ENCODE measurements at regions not wholly inside any gene's neighbourhood (a gene's known extent, or its start where the extent isn't known, plus 50 kb on each side); places are given as distances from the start of the nearest gene placed in this dataset.

DNA sequence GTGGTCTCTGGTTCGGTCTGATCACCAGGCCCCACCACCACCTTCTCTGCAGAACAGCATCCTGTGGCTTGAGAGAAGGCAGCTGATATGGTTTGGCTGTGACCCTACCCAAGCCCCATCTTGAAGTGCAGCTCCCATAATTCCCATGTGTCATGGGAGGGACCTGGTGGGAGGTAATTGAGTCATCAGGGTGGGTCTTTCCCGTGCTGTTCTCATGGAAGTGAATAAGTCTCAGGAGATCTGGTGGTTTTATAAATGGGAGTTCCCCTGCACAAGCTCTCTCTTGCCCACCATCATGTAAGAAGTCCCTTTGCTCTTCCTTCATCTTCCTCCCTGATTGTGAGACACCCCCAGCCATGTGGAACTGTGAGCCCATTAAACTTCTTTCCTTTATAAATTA is 352.3 kb upstream of the CDH5 start:
- no peak for DNase-seq (ENCODE audit: low read depth)

GRCh38 chr16:66013486-66013885 is 353.0 kb upstream of the CDH5 start:
- DNase-seq (ENCODE audit: low read depth), result no peak

DNA sequence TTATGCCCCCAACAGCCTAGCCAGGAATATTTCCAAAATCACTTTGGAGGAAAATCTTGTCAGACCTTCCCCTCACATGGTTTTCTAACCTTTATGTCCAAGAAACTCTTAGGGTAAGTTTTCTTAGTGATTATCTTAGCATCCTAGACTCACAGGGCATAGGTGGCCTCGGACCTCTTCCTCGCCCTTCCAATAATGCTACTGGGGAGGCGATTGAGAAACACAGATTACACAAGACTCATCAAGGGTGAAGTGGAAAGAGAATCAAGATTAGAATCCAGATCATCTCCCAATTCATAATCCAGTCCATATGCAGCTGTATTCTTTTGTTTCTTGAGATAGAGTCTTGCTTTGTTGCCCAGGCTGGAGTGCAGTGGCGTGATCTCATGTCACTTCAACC is 358.4 kb upstream of the CDH5 start:
- no peak for DNase-seq (ENCODE audit: low read depth)

DNA sequence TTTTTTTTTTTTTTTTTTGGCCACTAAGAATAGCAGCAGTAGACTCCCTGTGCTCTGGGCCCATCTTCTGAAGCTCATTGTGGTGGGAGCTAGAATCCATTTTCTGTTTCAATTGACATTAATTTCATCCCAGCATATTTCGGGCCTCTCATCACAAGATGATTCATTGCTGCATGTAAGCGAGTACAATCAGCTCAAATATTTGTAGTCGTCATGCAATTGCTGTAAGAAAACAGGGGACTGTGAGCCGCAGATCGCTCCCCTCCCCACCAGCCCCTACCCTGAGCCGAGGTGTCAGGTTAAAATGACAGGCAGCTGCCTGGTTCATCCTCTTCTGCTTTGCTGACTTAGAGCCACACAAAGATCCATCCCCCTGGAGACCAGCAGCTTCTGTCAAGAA is 358.8 kb upstream of the CDH5 start:
- no peak for DNase-seq (ENCODE audit: low read depth)

GRCh38 chr16:66006485-66006884 is 360.0 kb upstream of the CDH5 start:
- DNase-seq (ENCODE audit: low read depth), result no peak

- no peak for DNase-seq (ENCODE audit: low read depth)
These were observed 361.8 kb upstream of the CDH5 start for GRCh38 chr16:66004699-66005098.

DNA sequence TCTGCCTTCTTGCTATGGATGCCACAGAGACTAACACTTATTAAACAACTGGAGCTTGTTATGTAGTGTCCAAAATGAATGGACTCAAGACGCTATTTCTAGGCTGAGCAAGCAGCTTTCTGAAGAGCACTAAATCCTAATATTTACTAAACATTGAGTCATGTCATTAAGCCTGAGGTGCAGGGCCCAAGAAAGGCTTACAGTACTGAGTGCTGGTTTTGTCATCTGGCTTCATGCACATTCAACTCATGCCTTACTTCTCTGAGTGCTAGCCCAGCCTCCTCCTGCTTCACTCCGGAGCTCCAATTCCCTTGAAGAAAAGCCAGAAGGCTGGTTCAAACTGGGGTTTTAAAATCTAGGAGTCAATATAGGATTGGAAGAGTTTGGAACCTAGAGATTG is 363.3 kb upstream of the CDH5 start:
- no peak for DNase-seq (ENCODE audit: low read depth)

DNA sequence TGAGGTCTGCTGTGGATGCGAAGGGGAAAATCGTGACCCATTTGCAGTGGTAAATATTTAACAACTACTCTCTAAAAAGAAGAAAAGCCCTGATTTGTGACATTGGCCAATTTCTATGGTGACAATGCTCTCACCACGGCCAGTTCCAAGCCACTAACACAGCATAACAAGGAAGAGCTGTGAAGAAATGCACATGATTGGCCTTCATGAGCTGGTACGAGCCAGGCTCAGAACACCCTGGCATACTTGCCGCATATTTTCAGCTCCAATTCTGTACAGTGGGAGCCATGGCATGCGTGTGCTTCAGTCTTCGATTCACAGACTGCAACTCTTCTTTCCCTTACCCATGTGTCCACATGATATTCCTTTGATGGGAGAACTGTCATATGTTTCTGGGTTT is 363.9 kb upstream of the CDH5 start:
- DNase-seq (ENCODE audit: low read depth), result no peak

- DNase-seq (ENCODE audit: low read depth), result no peak
These were observed 365.1 kb upstream of the CDH5 start for GRCh38 chr16:66001432-66001831.

DNA sequence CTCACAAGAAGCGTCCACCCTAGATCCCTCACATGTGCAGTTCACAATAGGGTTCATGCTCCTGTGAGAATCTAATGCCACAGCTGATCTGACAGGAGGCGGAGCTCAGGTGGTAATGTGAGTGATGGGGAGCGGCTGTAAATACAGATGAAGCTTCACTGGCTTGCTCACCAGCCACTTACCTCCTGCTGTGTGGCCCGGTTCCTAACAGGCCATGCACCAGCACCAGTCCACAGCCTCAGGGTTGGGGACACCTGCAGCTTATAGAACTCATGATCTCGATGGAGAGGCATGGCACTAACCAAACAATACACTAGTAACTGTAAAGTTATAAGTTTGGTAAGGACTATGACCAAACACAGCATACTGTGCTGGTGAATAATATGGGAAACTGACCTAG is 368.0 kb upstream of the CDH5 start:
- DNase-seq (ENCODE audit: low read depth), result no peak

DNA sequence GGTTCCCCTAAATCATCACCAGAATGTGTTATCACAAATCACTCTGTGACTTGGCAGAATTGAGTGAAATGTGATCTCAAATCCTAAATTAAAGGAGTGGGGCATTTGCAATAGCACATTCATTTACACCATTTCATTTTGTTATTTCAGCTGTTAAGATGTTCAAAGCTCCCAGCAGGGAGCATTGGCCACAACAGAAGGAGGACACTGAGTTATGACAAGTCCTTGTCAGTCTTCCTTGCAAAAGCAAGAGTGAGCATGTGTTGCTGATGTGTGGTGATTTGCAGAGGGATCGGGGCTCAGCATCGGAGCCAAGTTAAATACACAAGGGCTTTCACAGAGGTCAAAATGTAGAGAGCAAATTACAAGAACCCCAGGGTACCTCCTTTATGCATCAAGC is 372.2 kb upstream of the CDH5 start:
- DNase-seq (ENCODE audit: low read depth), result no peak

DNA sequence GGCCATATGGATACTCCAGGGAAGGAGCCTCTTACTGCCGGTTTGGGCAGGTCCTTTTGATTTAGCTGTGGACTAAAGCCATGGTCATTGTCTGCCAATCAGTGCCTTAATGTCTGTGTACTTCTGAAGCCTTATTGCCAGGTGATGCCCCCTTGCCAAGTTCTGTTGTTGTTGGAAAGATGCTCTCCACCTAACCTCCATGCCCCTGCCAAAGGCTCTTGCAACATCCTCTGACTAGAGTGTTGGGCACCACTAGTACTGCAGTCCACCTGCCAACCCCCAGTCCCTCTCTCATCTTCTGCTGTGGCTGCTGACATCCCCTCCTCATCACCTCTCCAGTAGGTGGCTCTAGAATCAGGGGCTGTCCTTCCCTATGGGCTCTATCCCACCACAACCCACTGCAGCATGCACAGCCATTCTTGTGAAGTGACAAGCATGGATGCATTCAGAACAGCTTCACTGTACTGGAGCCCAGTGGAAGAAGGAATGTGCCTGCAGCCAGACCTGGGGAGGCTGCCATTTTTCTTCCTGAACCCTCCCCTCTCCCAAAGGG is 375.3 kb upstream of the CDH5 start:
- no peak for DNase-seq (ENCODE audit: low read depth)

DNA sequence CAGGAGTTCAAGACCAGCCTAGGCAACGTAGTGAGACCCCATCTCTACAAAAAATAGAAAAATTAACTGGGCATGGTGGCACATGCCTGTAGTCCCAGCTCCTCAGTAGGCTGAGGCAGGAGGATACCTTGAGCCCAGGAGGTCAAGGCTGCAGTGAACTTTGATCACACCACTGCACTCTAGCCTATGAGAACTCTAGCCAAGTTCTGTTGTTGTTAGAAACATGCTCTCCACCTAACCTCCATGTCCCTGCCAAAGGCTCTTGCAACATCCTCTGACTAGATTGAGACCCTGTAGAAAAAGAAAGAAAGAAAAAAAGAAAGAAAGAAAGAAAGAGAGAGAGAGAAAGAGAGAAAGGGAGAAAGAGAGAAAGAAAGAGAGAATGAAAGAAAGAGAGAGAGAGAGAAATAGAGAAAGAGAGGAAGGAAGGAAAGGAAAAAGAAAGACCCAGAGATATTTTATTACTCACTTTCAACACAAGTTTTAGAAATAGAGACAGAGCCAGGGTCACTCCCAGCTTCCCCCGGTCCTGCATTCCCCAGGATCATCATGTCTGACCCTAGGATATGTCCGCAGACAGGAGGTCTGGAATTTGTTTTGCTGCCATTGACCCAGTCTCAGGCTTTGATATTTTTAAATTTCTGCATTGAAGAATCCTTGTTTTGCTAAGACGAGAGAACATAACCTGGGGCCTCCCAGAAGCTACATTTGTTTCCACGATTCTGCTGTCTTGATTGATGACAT is 376.5 kb upstream of the CDH5 start:
- no peak for DNase-seq (ENCODE audit: low read depth)

DNA sequence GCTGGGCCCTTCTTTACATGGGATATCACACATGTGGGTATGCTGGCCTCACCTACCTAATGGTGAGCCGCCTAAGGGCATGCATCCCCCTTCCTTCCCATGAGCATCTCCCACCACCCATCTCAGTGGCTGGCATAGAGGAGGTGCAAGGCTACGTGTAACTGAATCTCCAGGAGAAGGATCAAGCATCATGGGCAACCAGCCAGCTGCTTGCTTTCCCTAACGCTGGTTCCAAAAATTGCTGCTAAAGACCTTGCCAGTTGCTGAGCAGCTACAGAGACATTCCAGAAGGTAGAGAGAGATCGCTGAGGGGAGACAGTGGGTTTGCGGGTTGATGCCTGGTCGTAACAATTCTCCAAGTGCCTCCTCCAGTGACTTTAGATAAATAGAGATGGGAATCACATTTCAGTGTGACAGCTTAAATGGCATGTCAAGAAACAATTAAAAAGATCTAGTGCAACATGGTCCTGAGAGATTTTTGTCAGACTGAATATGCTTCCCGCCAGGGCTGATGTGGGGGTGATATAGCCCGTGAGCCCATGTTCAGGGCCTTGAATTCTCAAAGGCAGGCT is 378.4 kb upstream of the CDH5 start:
- DNase-seq (ENCODE audit: low read depth), result no peak

DNA sequence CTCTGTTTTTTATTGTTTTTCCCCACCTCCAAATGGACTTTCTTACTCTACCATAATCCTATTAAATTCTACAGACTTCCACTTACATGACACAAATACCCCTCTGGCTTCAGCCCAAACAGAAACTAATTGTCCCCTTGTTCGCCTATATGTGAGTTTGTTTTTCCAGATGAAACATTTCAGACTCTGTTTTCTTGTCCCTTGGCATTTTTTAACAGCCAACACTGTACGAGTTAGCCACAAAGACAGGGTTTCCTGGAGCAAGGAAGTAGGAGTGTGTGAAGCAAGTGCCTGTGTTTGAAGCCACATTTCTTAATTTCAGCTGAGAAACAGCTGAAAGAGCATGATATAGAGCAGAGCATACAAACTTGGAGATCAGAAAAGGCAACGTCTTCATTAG is 382.2 kb upstream of the CDH5 start:
- DNase-seq (ENCODE audit: low read depth), result no peak

- DNase-seq (ENCODE audit: low read depth), result no peak
These were observed 385.4 kb upstream of the CDH5 start for GRCh38 chr16:65981057-65981456.

DNA sequence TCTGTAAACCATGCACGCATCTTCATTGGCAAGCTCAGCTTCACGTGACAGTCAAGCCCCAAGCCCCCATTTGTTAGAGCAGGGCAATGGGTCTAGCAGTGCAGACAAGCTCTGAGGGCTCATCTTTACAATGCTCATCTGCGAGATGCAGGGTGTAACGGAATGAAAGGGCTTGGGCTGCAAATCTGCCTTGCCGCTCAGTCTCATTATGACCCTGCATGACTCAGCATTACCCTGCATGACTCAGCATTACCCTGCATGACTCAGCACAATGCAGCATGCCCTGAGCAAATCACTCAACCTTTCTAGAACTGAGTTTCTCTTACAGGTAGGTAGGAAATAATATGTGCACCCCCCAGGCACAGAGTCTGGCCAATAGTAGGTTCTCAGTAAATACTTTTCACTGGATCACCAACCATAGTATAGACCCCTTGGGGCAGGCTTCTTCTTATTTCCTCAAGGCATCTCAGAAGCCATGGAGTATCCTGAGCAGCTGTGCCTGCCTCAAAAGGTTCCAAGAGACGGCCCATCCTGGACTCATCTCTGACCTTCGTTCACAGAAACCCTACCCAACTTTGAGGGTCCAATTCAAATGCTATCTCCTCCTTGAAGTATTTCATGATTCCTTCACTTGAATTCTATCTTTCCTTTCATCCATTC is 391.3 kb upstream of the CDH5 start:
- DNase-seq (ENCODE audit: low read depth), result no peak

GRCh38 chr16:65967376-65967775 is 399.1 kb upstream of the CDH5 start:
- DNase-seq (ENCODE audit: low read depth), result no peak

GRCh38 chr16:65965628-65966027 is 400.9 kb upstream of the CDH5 start:
- no peak for DNase-seq (ENCODE audit: low read depth)

DNA sequence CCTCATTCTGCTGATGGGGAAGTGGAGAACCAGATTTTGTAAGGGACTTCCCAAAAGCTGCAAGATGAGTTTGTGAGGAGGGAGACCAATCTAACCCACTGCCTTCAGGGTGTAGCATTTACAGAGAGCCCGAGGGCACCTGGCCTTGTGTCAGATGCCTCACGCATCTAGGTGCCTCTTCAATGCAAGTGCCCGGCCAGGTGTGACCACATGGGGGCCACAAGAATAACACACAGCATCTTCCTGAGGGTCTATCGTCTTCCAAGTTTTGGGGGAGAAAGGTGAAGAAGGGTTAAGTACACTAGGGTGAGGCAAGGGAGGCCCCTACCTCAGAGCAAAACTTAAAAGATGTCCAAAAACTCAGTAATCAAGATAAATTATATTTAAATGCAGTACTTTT is 401.7 kb upstream of the CDH5 start:
- no peak for DNase-seq (ENCODE audit: low read depth)

DNA sequence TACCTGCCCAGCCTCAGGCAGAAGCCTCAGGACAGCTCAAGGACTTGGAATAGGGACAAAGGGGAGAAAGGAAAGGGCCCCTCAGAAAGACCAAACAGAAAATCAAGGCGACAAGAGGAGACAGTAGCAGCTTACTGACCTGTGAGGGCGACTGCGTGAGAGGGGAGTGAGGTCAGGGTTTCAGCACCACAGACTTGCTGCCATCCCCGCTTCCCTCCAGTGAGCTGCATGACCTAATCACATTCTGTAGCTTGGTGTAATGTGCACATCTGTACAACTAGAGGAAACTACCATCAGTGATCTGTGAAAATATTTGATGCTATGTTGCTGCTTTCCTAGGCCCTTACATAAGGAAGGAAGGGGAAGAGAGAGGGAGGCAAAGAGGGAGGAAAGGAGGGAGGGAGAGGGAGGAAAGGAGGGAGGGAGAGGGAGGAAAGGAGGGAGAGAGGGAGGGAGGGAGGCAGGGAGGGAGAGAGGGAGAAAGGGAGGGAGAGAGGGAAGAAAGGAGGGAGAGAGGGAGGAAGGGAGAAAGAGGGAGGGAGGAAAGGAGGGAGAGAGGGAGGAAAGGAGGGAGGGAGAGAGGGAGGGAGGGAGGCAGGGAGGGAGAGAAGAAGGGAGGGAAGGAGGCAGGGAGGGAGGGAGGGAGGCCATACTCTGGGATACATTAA is 404.9 kb upstream of the CDH5 start:
- no peak for DNase-seq (ENCODE audit: low read depth)

DNA sequence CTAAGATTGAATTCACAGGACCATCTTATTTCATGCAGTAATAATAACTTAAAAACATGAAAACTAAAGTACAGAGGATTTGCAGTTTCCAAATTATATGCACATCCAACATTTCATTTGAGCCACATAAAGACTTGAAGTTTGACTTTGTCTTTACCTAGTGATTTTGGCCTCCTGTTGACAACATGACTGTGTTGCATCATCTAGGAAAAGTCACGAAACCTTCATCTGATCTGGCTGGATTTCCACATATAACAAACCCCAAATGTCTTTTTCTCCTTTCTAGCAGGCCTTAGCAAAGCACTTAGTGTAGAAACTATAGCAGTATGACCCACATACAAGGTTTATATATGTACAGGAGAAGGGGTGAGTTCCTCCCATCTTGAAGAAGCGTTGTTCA is 406.5 kb upstream of the CDH5 start:
- DNase-seq (ENCODE audit: low read depth), result no peak

GRCh38 chr16:65958086-65958485 is 408.4 kb upstream of the CDH5 start:
- no peak for DNase-seq (ENCODE audit: low read depth)
